ENCODE measurements at regions not wholly inside any gene's neighbourhood (a gene's known extent, or its start where the extent isn't known, plus 50 kb on each side); places are given as distances from the start of the nearest gene placed in this dataset.

- TF ChIP-seq CHD2 (IDR thresholded peaks at IDR 0.05; ENCODE audit: borderline replicate concordance, low read depth, low read length), result no peak
- no peak for TF ChIP-seq E2F8 (IDR thresholded peaks at IDR 0.05; ENCODE audit: low read depth, partially characterized antibody)
- no peak for TF ChIP-seq HCFC1 (IDR thresholded peaks at IDR 0.05; ENCODE audit: low read length)
- TF ChIP-seq GATAD2B (conservative IDR thresholded peaks at IDR 0.05; ENCODE audit: low read depth), result no peak
- no peak for TF ChIP-seq RB1 (IDR thresholded peaks at IDR 0.05; ENCODE audit: borderline replicate concordance)
- no peak for TF ChIP-seq BCLAF1 (IDR thresholded peaks at IDR 0.05)
Measured at GRCh38 chr9:87826331-87826730, 56.3 kb upstream of the SPATA31E1 start (continued).

GRCh38 chr9:87827341-87827740 is 55.3 kb upstream of the SPATA31E1 start:
- Histone ChIP-seq H3K79me2 (ENCODE audit: control insufficient read depth, insufficient read depth, low read length) (no peaks in the 10 kb centered on the region), H3K27me3 (replicated peaks in 1 of 2; ENCODE audit: control insufficient read depth in 2 of 2, insufficient read depth in 2 of 2, low read length in 1 of 2) (no peaks in the 10 kb centered on the region), H3K27ac (ENCODE audit: control insufficient read depth, insufficient read depth) (no peak overlapping the region), H4K20me1 (ENCODE audit: control insufficient read depth, insufficient read depth) (no peaks in the 10 kb centered on the region), H3K4me3 (no peak overlapping the region), H3K9me3 (replicated peaks; ENCODE audit: control insufficient read depth, insufficient read depth, low read length) (no peaks in the 10 kb centered on the region), H3K9ac (ENCODE audit: control insufficient read depth, insufficient read depth, low read length) (no peak overlapping the region), H3K4me1 (ENCODE audit: control insufficient read depth, insufficient read depth, low read length) (no peaks in the 10 kb centered on the region), H2AFZ (ENCODE audit: control insufficient read depth, low read depth, low read length) (no peak overlapping the region), H3K36me3 (ENCODE audit: control insufficient read depth in 2 of 2, insufficient read depth in 2 of 2, low read length in 1 of 2) (no peaks in the 10 kb centered on the region), H3K4me2 (ENCODE audit: control insufficient read depth, insufficient read depth) (no peak overlapping the region)
- FAIRE-seq (no peak), DNase-seq (ENCODE audit: low read depth, low spot score) (no peak), ATAC-seq (no peak)
- ChIA-PET RAD21 (ENCODE audit: unreplicated experiment) (no interaction called here), CTCF (no interaction called here), SMC1A (ENCODE audit: uncharacterized antibody, unreplicated experiment) (no interaction called here), POLR2A (no interaction called here)
- intact Hi-C loops (cut with micrococcal nuclease; ENCODE audit: unreplicated experiment) (loop anchor here (10.0 kb wide), 1 partner anchor 617 kb away; no protein-coding TSS in a partner anchor), in situ Hi-C loops (cut with MboI) (no loop called here)
- WGBS (ENCODE audit: insufficient coverage, insufficient replicate concordance, low lambda C conversion rate, missing lambda C conversion rate), result 18% methylated on average over 2 of the region's 2 CpGs
- no TSS peak for BruUV-seq (replicated peaks)
- TF ChIP-seq CHD1 (IDR thresholded peaks at IDR 0.05; ENCODE audit: low read depth, low read length), result no peak
- no peak for TF ChIP-seq PBX3 (IDR thresholded peaks at IDR 0.05; ENCODE audit: insufficient replicate concordance, low read depth, low read length)
- no peak for TF ChIP-seq ZBTB4 (CRISPR knock-in tag; IDR thresholded peaks at IDR 0.05)
- no peak for TF ChIP-seq MTA3 (IDR thresholded peaks at IDR 0.05; ENCODE audit: borderline replicate concordance, low read length)
- TF ChIP-seq NFYB (IDR thresholded peaks at IDR 0.05; ENCODE audit: insufficient read depth, low read depth, low read length), result no peak
- no peak for TF ChIP-seq ZZZ3 (IDR thresholded peaks at IDR 0.05; ENCODE audit: control insufficient read depth, insufficient read length, low read depth)
- no peak for TF ChIP-seq TCF3 (IDR thresholded peaks at IDR 0.05; ENCODE audit: borderline replicate concordance, insufficient read depth, low read depth, low read length)
- no peak for TF ChIP-seq IKZF1 (conservative IDR thresholded peaks at IDR 0.05)
